H1 (cell line): ENCODE measurements at regions not wholly inside any gene's neighbourhood (a gene's known extent, or its start where the extent isn't known, plus 50 kb on each side); places are given as distances from the start of the nearest gene placed in this dataset.

Source experiments
- CTCF ChIA-PET: fragments of 300-600 bp; sonication (Branson Sonifier 250); formaldehyde crosslinking; loops from one replicate; lab custom pipeline; 2021; ENCODE audit not compliant: partially characterized antibody; lab: Charles Lee
- POLR2A ChIA-PET: fragments of 300-600 bp; sonication (Branson Sonifier 250); formaldehyde crosslinking; loops from one replicate; lab custom pipeline; 2021; ENCODE audit warnings: inconsistent platforms; ENCODE audit not compliant: partially characterized antibody; lab: Charles Lee
- DNase-seq, 2 experiments: peaks; one replicate each; pipeline versions ENCODE4 v3.0.0 to v3.0.0-alpha.2; 2010 to 2022; ENCODE audit warnings: low spot score in 2 of 2, low read depth in 1 of 2, mixed read lengths in 1 of 2
- FAIRE-seq: peaks from 2 replicates; lab custom pipeline; 2011; peaks lifted over from hg19 to GRCh38; lab: Jason Lieb, UNC
- H2AFZ ChIP-seq: 2 replicates; pipeline ENCODE4 v1.8.1; 2012; ENCODE audit warnings: low read length, inconsistent platforms
- H2AK5ac ChIP-seq: 2 replicates; pipeline ENCODE4 v1.6.1; 2013; ENCODE audit warnings: low read depth, low read length
- H2BK120ac ChIP-seq: replicated peaks from 2 replicates; pipeline ENCODE3; 2013; ENCODE audit warnings: low read depth, low read length, inconsistent platforms
- H2BK12ac ChIP-seq: 2 replicates; pipeline ENCODE4 v1.6.1; 2013; ENCODE audit warnings: low read depth, low read length
- H2BK15ac ChIP-seq: 2 replicates; pipeline ENCODE4 v1.6.1; 2013; ENCODE audit warnings: low read length
- H2BK20ac ChIP-seq: 2 replicates; pipeline ENCODE4 v1.6.1; 2013; ENCODE audit warnings: low read length
- H2BK5ac ChIP-seq: 2 replicates; pipeline ENCODE4 v1.6.1; 2013; ENCODE audit warnings: low read depth, low read length
- H3K14ac ChIP-seq: 2 replicates; pipeline ENCODE4 v1.6.1; 2013; ENCODE audit warnings: inconsistent platforms; ENCODE audit not compliant: insufficient read length
- H3K18ac ChIP-seq: 2 replicates; pipeline ENCODE4 v1.6.1; 2013; ENCODE audit warnings: low read length; ENCODE audit errors: extremely low read depth
- H3K23ac ChIP-seq: 2 replicates; pipeline ENCODE4 v1.6.1; 2013; ENCODE audit warnings: inconsistent platforms; ENCODE audit not compliant: insufficient read length
- H3K23me2 ChIP-seq: 2 replicates; pipeline ENCODE4 v1.6.1; 2013; ENCODE audit warnings: low read depth, low read length
- H3K27ac ChIP-seq: 2 replicates; pipeline ENCODE4 v1.6.1; 2011; ENCODE audit warnings: low read depth, low read length, inconsistent platforms
- H3K27me3 ChIP-seq, 4 experiments: replicated peaks in 1 of 4; 1 replicate in 1 of 4; 2 replicates in 3 of 4; pipeline versions ENCODE4 v1.6.1 to v1.8.1; 2011 to 2013; ENCODE audit warnings: low read length in 3 of 4, mild to moderate bottlenecking in 3 of 4, inconsistent platforms in 2 of 4, mixed read lengths in 2 of 4, moderate library complexity in 1 of 4; ENCODE audit not compliant: control insufficient read depth in 3 of 4, insufficient read depth in 3 of 4; ENCODE audit errors: extremely low read depth in 1 of 4
- H3K36me3 ChIP-seq, 4 experiments: 2 replicates each; pipeline versions ENCODE4 v1.6.1 to v1.8.1; 2011 to 2013; ENCODE audit warnings: mild to moderate bottlenecking in 4 of 4, low read length in 3 of 4, moderate library complexity in 2 of 4, control low read depth in 1 of 4, inconsistent platforms in 1 of 4; ENCODE audit not compliant: insufficient read depth in 4 of 4, control insufficient read depth in 2 of 4
- H3K4ac ChIP-seq: replicated peaks from 2 replicates; pipeline ENCODE3; 2013; ENCODE audit warnings: low read length, low read depth, mixed read lengths, inconsistent platforms; ENCODE audit not compliant: insufficient read length
- H3K4me1 ChIP-seq, 4 experiments: replicated peaks in 1 of 4; 1 replicate in 1 of 4; 2 replicates in 3 of 4; pipeline versions ENCODE4 v1.6.1 to v1.8.1; 2011 to 2013; ENCODE audit warnings: low read length in 3 of 4, inconsistent platforms in 2 of 4, mixed read lengths in 1 of 4; ENCODE audit not compliant: insufficient read depth in 4 of 4, control insufficient read depth in 3 of 4
- H3K4me2 ChIP-seq, 2 experiments: 2 replicates each; pipeline versions ENCODE4 v1.6.1 to v1.8.1; 2011 to 2013; ENCODE audit warnings: low read depth in 2 of 2, low read length in 2 of 2, control low read depth in 1 of 2, inconsistent platforms in 1 of 2, mild to moderate bottlenecking in 1 of 2; ENCODE audit not compliant: insufficient read depth in 1 of 2
- H3K4me3 ChIP-seq, 4 experiments: fragments of 200-600, 300-600 bp in 1 of 4; sonication (generic), shearing (Covaris generic), sonication (Bioruptor Twin) in 1 of 4; 2 replicates each; pipeline versions ENCODE4 v1.5.1 to v1.8.1; 2011 to 2016; ENCODE audit warnings: low read length in 4 of 4, low read depth in 3 of 4, control low read depth in 2 of 4, inconsistent platforms in 2 of 4, mild to moderate bottlenecking in 2 of 4, mixed read lengths in 1 of 4, moderate library complexity in 1 of 4; ENCODE audit not compliant: insufficient read depth in 2 of 4; ENCODE audit errors: extremely low read depth in 1 of 4
- H3K56ac ChIP-seq: replicated peaks from 2 replicates; pipeline ENCODE3; 2013; ENCODE audit warnings: low read depth, mild to moderate bottlenecking, mixed read lengths, low read length, inconsistent platforms; ENCODE audit not compliant: insufficient read length
- H3K79me1 ChIP-seq: 2 replicates; pipeline ENCODE4 v1.6.1; 2013; ENCODE audit warnings: low read depth, low read length, control low read depth
- H3K79me2 ChIP-seq, 2 experiments: 2 replicates each; pipeline versions ENCODE4 v1.6.1 to v1.8.1; 2012 to 2013; ENCODE audit warnings: low read length in 2 of 2, mild to moderate bottlenecking in 2 of 2, inconsistent platforms in 1 of 2; ENCODE audit not compliant: insufficient read depth in 2 of 2, control insufficient read depth in 1 of 2
- H3K9ac ChIP-seq, 4 experiments: replicated peaks in 1 of 4; 1 replicate in 1 of 4; 2 replicates in 3 of 4; pipeline versions ENCODE4 v1.6.1 to v1.8.1; 2011 to 2013; ENCODE audit warnings: low read depth in 3 of 4, low read length in 3 of 4, control low read depth in 2 of 4, mild to moderate bottlenecking in 2 of 4, moderate library complexity in 2 of 4, inconsistent platforms in 1 of 4; ENCODE audit errors: extremely low read depth in 1 of 4
- H3K9me3 ChIP-seq, 2 experiments: 2 replicates each; pipeline versions ENCODE4 v1.6.1 to v1.8.1; 2012 to 2013; ENCODE audit warnings: mild to moderate bottlenecking in 2 of 2, moderate library complexity in 2 of 2, control low read depth in 1 of 2, inconsistent platforms in 1 of 2, low read depth in 1 of 2, low read length in 1 of 2, mixed read lengths in 1 of 2; ENCODE audit not compliant: insufficient read depth in 2 of 2
- H4K20me1 ChIP-seq, 2 experiments: replicated peaks in 1 of 2; 2 replicates each; pipeline versions ENCODE3 to v1.8.1; 2011 to 2013; ENCODE audit warnings: inconsistent platforms in 2 of 2, low read length in 2 of 2, mild to moderate bottlenecking in 1 of 2; ENCODE audit not compliant: insufficient read depth in 2 of 2, control insufficient read depth in 1 of 2
- H4K5ac ChIP-seq: 2 replicates; pipeline ENCODE4 v1.6.1; 2013; ENCODE audit warnings: low read length, low read depth, mixed read lengths, inconsistent platforms; ENCODE audit not compliant: insufficient read length
- H4K8ac ChIP-seq: 2 replicates; pipeline ENCODE4 v1.8.0; 2013; ENCODE audit warnings: mild to moderate bottlenecking, moderate library complexity, low read length, inconsistent platforms; ENCODE audit not compliant: insufficient read depth; ENCODE audit errors: extremely low read depth
- H4K91ac ChIP-seq: replicated peaks from 2 replicates; pipeline ENCODE3; 2013; ENCODE audit warnings: low read length, mixed read lengths, inconsistent platforms; ENCODE audit not compliant: insufficient read length
- CREB1 ChIP-seq: IDR thresholded peaks from 2 replicates; pipeline ENCODE4 v1.6.1; 2012; ENCODE audit warnings: inconsistent platforms
- NANOG ChIP-seq: IDR thresholded peaks from 2 replicates; pipeline ENCODE4 v1.6.1; 2011; ENCODE audit warnings: low read length, low read depth, mild to moderate bottlenecking, inconsistent platforms; ENCODE audit not compliant: insufficient read depth, poor library complexity, severe bottlenecking
- POLR2A ChIP-seq, 2 experiments: IDR thresholded peaks; 1 replicate in 1 of 2; 2 replicates in 1 of 2; pipeline ENCODE4 v1.6.1; 2011; ENCODE audit warnings: low read depth in 2 of 2, low read length in 2 of 2, mild to moderate bottlenecking in 2 of 2; ENCODE audit errors: control extremely low read depth in 1 of 2
- SP2 ChIP-seq: IDR thresholded peaks from 2 replicates; pipeline ENCODE4 v1.6.1; 2012; ENCODE audit warnings: mild to moderate bottlenecking, low read length, inconsistent platforms
- TBP ChIP-seq: IDR thresholded peaks from 2 replicates; pipeline ENCODE4 v1.6.1; 2011; ENCODE audit warnings: low read depth, low read length, improper control_type of control experiment
- USF2 ChIP-seq: IDR thresholded peaks from 2 replicates; pipeline ENCODE4 v1.6.1; 2011; ENCODE audit warnings: low read length, improper control_type of control experiment
- WGBS, 2 experiments: shearing (Covaris generic) in 1 of 2; methylation state at CpG; one replicate each; pipeline versions ENCODE4 v1.1.6 to v1.1.7; 2013 to 2015; ENCODE audit warnings: low lambda C conversion rate in 2 of 2, mixed read lengths in 2 of 2, inconsistent platforms in 1 of 2, low coverage in 1 of 2, missing lambda C conversion rate in 1 of 2; ENCODE audit not compliant: insufficient replicate concordance in 2 of 2, insufficient coverage in 1 of 2, insufficient read length in 1 of 2; ENCODE audit errors: extremely low coverage in 1 of 2, missing lambda C conversion rate in 1 of 2; 5-methylcytosine and 5-hydroxymethylcytosine counted together

GRCh38 chr5:158023266-158023665 is 164.3 kb upstream of the CLINT1 start:
- no peaks in the 10 kb centered on the region for H4K20me1 ChIP-seq
- POLR2A ChIA-PET = interaction anchor here (0.8 kb wide), 1 partner anchor 27 kb away, joined by 3 read pairs; no protein-coding TSS in a partner anchor
- H3K36me3 ChIP-seq = no peaks in the 10 kb centered on the region
- no peak overlapping the region for H2AK5ac ChIP-seq
- no peak overlapping the region for H2BK120ac ChIP-seq
- no peak overlapping the region for H3K27ac ChIP-seq
- no peak overlapping the region for H3K4me3 ChIP-seq
- no peak overlapping the region for H4K8ac ChIP-seq
- H3K27me3 ChIP-seq = no peaks in the 10 kb centered on the region
- H3K23ac ChIP-seq = no peak overlapping the region
- no peak overlapping the region for H3K56ac ChIP-seq
- H4K91ac ChIP-seq = no peak overlapping the region
- no peaks in the 10 kb centered on the region for H3K79me1 ChIP-seq
- no peak overlapping the region for H4K5ac ChIP-seq
- H2BK12ac ChIP-seq = no peak overlapping the region
- H2BK20ac ChIP-seq = no peak overlapping the region
- no peak overlapping the region for H3K18ac ChIP-seq
- H3K9me3 ChIP-seq = no peaks in the 10 kb centered on the region
- FAIRE-seq (no peak), DNase-seq (no peak)
- no peaks in the 10 kb centered on the region; the same call in 1 of the 2 replicates for H3K23me2 ChIP-seq
- no peak overlapping the region for H2BK5ac ChIP-seq
- H3K4me1 ChIP-seq = peaks cover 0 to 9% (median 5%) of the 10 kb centered on the region in 4 experiments; a peak in 3 of 7 replicates
- 93% methylated on average over 7 of the region's 7 CpGs; no CpG with 5 or more reads in 1 of the 2 experiments for WGBS, 2 experiments
- H3K79me2 ChIP-seq = no peaks in the 10 kb centered on the region
- CTCF ChIA-PET = interaction anchor here (0.6 to 1.0 kb wide), 4 partner anchors 8 to 203 kb away, joined by 3 to 4 read pairs (median 4); no protein-coding TSS in a partner anchor
- H2BK15ac ChIP-seq = no peak overlapping the region
- H3K4ac ChIP-seq = no peak overlapping the region
- TF ChIP-seq SP2 = no peak
- no peak for TF ChIP-seq CREB1
- TF ChIP-seq USF2 = no peak
- TF ChIP-seq TBP = no peak
- no peak for TF ChIP-seq POLR2A (IDR thresholded peaks at IDR 0.05; ENCODE audit: control extremely low read depth in 1 of 2, low read depth in 2 of 2, low read length in 2 of 2)
- TF ChIP-seq NANOG = no peak
- H3K14ac ChIP-seq = no peak overlapping the region
- no peak overlapping the region for H2AFZ ChIP-seq
- H3K9ac ChIP-seq = no peak overlapping the region
- no peak overlapping the region for H3K4me2 ChIP-seq
